Activated naive CD8-positive, alpha-beta T cell treated with anti-CD3 and anti-CD28 coated beads, Interleukin-2, amount 10 ng/mL, durations not matched to agents 7 days and 5 days (primary cell): ENCODE measurements at regions not wholly inside any gene's neighbourhood (a gene's known extent, or its start where the extent isn't known, plus 50 kb on each side); places are given as distances from the start of the nearest gene placed in this dataset.

Source experiments
- ATAC-seq: fragments of 150-1000 bp; cut with Tn5 transposase; one replicate; pipeline ENCODE4 v1.10.0; 2021; ENCODE audit warnings: low read depth, moderate library complexity
- POLR2A ChIA-PET: fragments of 350-600 bp; sonication (Branson Sonifier 250); formaldehyde crosslinking; loops from one replicate; lab custom pipeline; 2021; ENCODE audit warnings: antibody characterized with exemption; lab: Charles Lee
- DNase-seq: peaks from one replicate; pipeline ENCODE4 v3.0.0; 2021
- H3K27ac Mint-ChIP-seq: one replicate; pipeline ENCODE4 v1.8.0; 2022; ENCODE audit warnings: mild to moderate bottlenecking, mixed read lengths
- H3K27me3 Mint-ChIP-seq: one replicate; pipeline ENCODE4 v1.8.0; 2022; ENCODE audit warnings: mild to moderate bottlenecking, moderate library complexity, mixed read lengths
- H3K36me3 Mint-ChIP-seq: one replicate; pipeline ENCODE4 v1.8.0; 2021; ENCODE audit warnings: mild to moderate bottlenecking, mixed read lengths
- H3K4me1 Mint-ChIP-seq: one replicate; pipeline ENCODE4 v1.8.0; 2021; ENCODE audit warnings: mixed read lengths
- H3K4me3 Mint-ChIP-seq: one replicate; pipeline ENCODE4 v1.8.0; 2022; ENCODE audit warnings: mild to moderate bottlenecking, moderate library complexity, mixed read lengths
- H3K9me3 Mint-ChIP-seq: one replicate; pipeline ENCODE4 v1.8.0; 2021; ENCODE audit warnings: mixed read lengths

GRCh38 chr3:77887611-77888010 is 847.7 kb downstream of the ROBO2 start:
- POLR2A ChIA-PET, result no interaction called here
- ATAC-seq, result no peak
- no peak overlapping the region for H3K27ac Mint-ChIP-seq

GRCh38 chr3:77889616-77890015 is 849.7 kb downstream of the ROBO2 start:
- no peaks in the 10 kb centered on the region for H3K27me3 Mint-ChIP-seq
- ATAC-seq, result no peak
- H3K36me3 Mint-ChIP-seq, result no peaks in the 10 kb centered on the region
- H3K4me3 Mint-ChIP-seq, result no peak overlapping the region
- POLR2A ChIA-PET, result no interaction called here
- no peaks in the 10 kb centered on the region for H3K9me3 Mint-ChIP-seq
- DNase-seq, result no peak
- H3K4me1 Mint-ChIP-seq, result no peaks in the 10 kb centered on the region
- no peak overlapping the region for H3K27ac Mint-ChIP-seq

More at GRCh38 chr3:77887611-77888010, 847.7 kb downstream of the ROBO2 start:
- Mint-ChIP-seq H3K4me1 (no peaks in the 10 kb centered on the region), H3K27me3 (no peaks in the 10 kb centered on the region), H3K9me3 (no peaks in the 10 kb centered on the region), H3K4me3 (no peak overlapping the region), H3K36me3 (no peaks in the 10 kb centered on the region)
- no peak for DNase-seq

- Mint-ChIP-seq H3K4me3 (no peak overlapping the region), H3K36me3 (no peaks in the 10 kb centered on the region), H3K27me3 (no peaks in the 10 kb centered on the region), H3K9me3 (peaks cover 6% of the 10 kb centered on the region), H3K27ac (no peak overlapping the region), H3K4me1 (no peaks in the 10 kb centered on the region)
- ATAC-seq, result no peak
- POLR2A ChIA-PET, result no interaction called here
- no peak for DNase-seq
Measured at GRCh38 chr3:77898621-77899020, 858.7 kb downstream of the ROBO2 start.

- Mint-ChIP-seq H3K4me1 (no peaks in the 10 kb centered on the region), H3K27me3 (no peaks in the 10 kb centered on the region), H3K36me3 (no peaks in the 10 kb centered on the region), H3K9me3 (peaks cover 3% of the 10 kb centered on the region), H3K27ac (no peak overlapping the region), H3K4me3 (no peak overlapping the region)
- POLR2A ChIA-PET, result no interaction called here
- DNase-seq, result no peak
- no peak for ATAC-seq
Measured at GRCh38 chr3:77902675-77903074, 862.8 kb downstream of the ROBO2 start.

GRCh38 chr3:77906102-77906709 is 866.3 kb downstream of the ROBO2 start:
- peaks cover 5% of the 10 kb centered on the region for H3K9me3 Mint-ChIP-seq
- H3K36me3 Mint-ChIP-seq, result no peaks in the 10 kb centered on the region
- H3K4me1 Mint-ChIP-seq, result no peaks in the 10 kb centered on the region
- POLR2A ChIA-PET, result no interaction called here
- no peak for DNase-seq
- no peak overlapping the region for H3K27ac Mint-ChIP-seq
- H3K4me3 Mint-ChIP-seq, result no peak overlapping the region
- no peak for ATAC-seq
- no peaks in the 10 kb centered on the region for H3K27me3 Mint-ChIP-seq

GRCh38 chr3:77913524-77914174 is 873.8 kb downstream of the ROBO2 start:
- H3K27me3 Mint-ChIP-seq, result no peaks in the 10 kb centered on the region
- H3K4me1 Mint-ChIP-seq, result no peaks in the 10 kb centered on the region
- no peak for ATAC-seq
- H3K27ac Mint-ChIP-seq, result no peak overlapping the region
- no peaks in the 10 kb centered on the region for H3K36me3 Mint-ChIP-seq
- peaks cover 5% of the 10 kb centered on the region for H3K9me3 Mint-ChIP-seq
- no peak overlapping the region for H3K4me3 Mint-ChIP-seq
- POLR2A ChIA-PET, result no interaction called here
- no peak for DNase-seq

- Mint-ChIP-seq H3K4me1 (no peaks in the 10 kb centered on the region), H3K4me3 (no peak overlapping the region), H3K36me3 (no peaks in the 10 kb centered on the region), H3K27me3 (no peaks in the 10 kb centered on the region), H3K9me3 (peaks cover 9% of the 10 kb centered on the region), H3K27ac (no peak overlapping the region)
- no peak for DNase-seq
- no peak for ATAC-seq
- POLR2A ChIA-PET, result no interaction called here
Measured at GRCh38 chr3:77915336-77915735, 875.4 kb downstream of the ROBO2 start.

GRCh38 chr3:77917225-77917624 is 877.3 kb downstream of the ROBO2 start:
- H3K36me3 Mint-ChIP-seq, result no peaks in the 10 kb centered on the region
- H3K9me3 Mint-ChIP-seq, result peaks cover 6% of the 10 kb centered on the region
- H3K4me1 Mint-ChIP-seq, result no peaks in the 10 kb centered on the region
- H3K27ac Mint-ChIP-seq, result no peak overlapping the region
- POLR2A ChIA-PET, result no interaction called here
- no peak overlapping the region for H3K4me3 Mint-ChIP-seq
- ATAC-seq, result no peak
- no peaks in the 10 kb centered on the region for H3K27me3 Mint-ChIP-seq
- no peak for DNase-seq

GRCh38 chr3:77919244-77919643 is 879.3 kb downstream of the ROBO2 start:
- ATAC-seq (no peak), DNase-seq (no peak)
- Mint-ChIP-seq H3K27ac (no peak overlapping the region), H3K36me3 (no peaks in the 10 kb centered on the region), H3K27me3 (no peaks in the 10 kb centered on the region), H3K4me3 (no peak overlapping the region), H3K4me1 (no peaks in the 10 kb centered on the region), H3K9me3 (peaks cover 6% of the 10 kb centered on the region)
- POLR2A ChIA-PET, result no interaction called here

- no peaks in the 10 kb centered on the region for H3K4me1 Mint-ChIP-seq
- POLR2A ChIA-PET, result no interaction called here
Measured at GRCh38 chr3:77931255-77932009, 891.5 kb downstream of the ROBO2 start.

GRCh38 chr3:77932926-77933325 is 893.0 kb downstream of the ROBO2 start:
- no peaks in the 10 kb centered on the region for H3K27me3 Mint-ChIP-seq
- ATAC-seq (no peak), DNase-seq (no peak)
- no peak overlapping the region for H3K4me3 Mint-ChIP-seq
- H3K4me1 Mint-ChIP-seq, result no peaks in the 10 kb centered on the region
- POLR2A ChIA-PET, result no interaction called here
- H3K36me3 Mint-ChIP-seq, result no peaks in the 10 kb centered on the region
- H3K27ac Mint-ChIP-seq, result no peak overlapping the region
- H3K9me3 Mint-ChIP-seq, result no peaks in the 10 kb centered on the region

More at GRCh38 chr3:77931255-77932009, 891.5 kb downstream of the ROBO2 start:
- H3K4me3 Mint-ChIP-seq, result no peak overlapping the region
- H3K27me3 Mint-ChIP-seq, result no peaks in the 10 kb centered on the region
- no peaks in the 10 kb centered on the region for H3K9me3 Mint-ChIP-seq
- no peak overlapping the region for H3K27ac Mint-ChIP-seq
- DNase-seq (no peak), ATAC-seq (no peak)
- H3K36me3 Mint-ChIP-seq, result no peaks in the 10 kb centered on the region

- POLR2A ChIA-PET, result no interaction called here
- H3K4me1 Mint-ChIP-seq, result no peaks in the 10 kb centered on the region
- ATAC-seq (no peak), DNase-seq (no peak)
- H3K27ac Mint-ChIP-seq, result no peak overlapping the region
- no peaks in the 10 kb centered on the region for H3K27me3 Mint-ChIP-seq
- H3K4me3 Mint-ChIP-seq, result no peak overlapping the region
- no peaks in the 10 kb centered on the region for H3K36me3 Mint-ChIP-seq
- no peaks in the 10 kb centered on the region for H3K9me3 Mint-ChIP-seq
Measured at GRCh38 chr3:77933926-77934325, 894.0 kb downstream of the ROBO2 start.

- Mint-ChIP-seq H3K27ac (no peak overlapping the region), H3K36me3 (no peaks in the 10 kb centered on the region)
Measured at GRCh38 chr3:77935418-77935817, 895.5 kb downstream of the ROBO2 start.

GRCh38 chr3:77939726-77940125 is 899.8 kb downstream of the ROBO2 start:
- no peak for ATAC-seq
- Mint-ChIP-seq H3K27ac (no peak overlapping the region), H3K36me3 (no peaks in the 10 kb centered on the region)

More at GRCh38 chr3:77935418-77935817, 895.5 kb downstream of the ROBO2 start:
- POLR2A ChIA-PET, result no interaction called here
- Mint-ChIP-seq H3K4me1 (no peaks in the 10 kb centered on the region), H3K27me3 (no peaks in the 10 kb centered on the region), H3K4me3 (no peak overlapping the region), H3K9me3 (peaks cover 1% of the 10 kb centered on the region)
- DNase-seq, result no peak
- ATAC-seq, result no peak

More at GRCh38 chr3:77939726-77940125, 899.8 kb downstream of the ROBO2 start:
- H3K4me1 Mint-ChIP-seq, result no peaks in the 10 kb centered on the region
- H3K9me3 Mint-ChIP-seq, result peaks cover 1% of the 10 kb centered on the region
- no peaks in the 10 kb centered on the region for H3K27me3 Mint-ChIP-seq
- H3K4me3 Mint-ChIP-seq, result no peak overlapping the region
- POLR2A ChIA-PET, result no interaction called here
- no peak for DNase-seq
